DOHH2 (cell line): ENCODE measurements at regions not wholly inside any gene's neighbourhood (a gene's known extent, or its start where the extent isn't known, plus 50 kb on each side); places are given as distances from the start of the nearest gene placed in this dataset.

ENCODE experiments used
- H3F3A ChIP-seq: fragments of 200-600 bp; sonication (generic), shearing (Covaris generic); 2 replicates; pipeline ENCODE4 v1.6.0; 2016; ENCODE audit warnings: antibody characterized with exemption, mild to moderate bottlenecking; ENCODE audit not compliant: control insufficient read depth, insufficient read depth
- H3K27ac ChIP-seq: fragments of 200-600 bp; sonication (generic); 2 replicates; pipeline ENCODE4 v1.5.1; 2014; ENCODE audit warnings: low read depth, mild to moderate bottlenecking, low read length, moderate library complexity
- H3K27me3 ChIP-seq: fragments of 200-600 bp; sonication (generic); 2 replicates; pipeline ENCODE4 v1.6.1; 2014; ENCODE audit warnings: mild to moderate bottlenecking, low read length, mixed read lengths; ENCODE audit not compliant: control insufficient read depth
- H3K36me3 ChIP-seq: fragments of 200-600 bp; sonication (generic); 2 replicates; pipeline ENCODE4 v1.6.1; 2014; ENCODE audit warnings: mild to moderate bottlenecking, low read length, moderate library complexity, mixed read lengths; ENCODE audit not compliant: control insufficient read depth
- H3K4me1 ChIP-seq: fragments of 200-600 bp; sonication (generic); 2 replicates; pipeline ENCODE4 v1.6.1; 2014; ENCODE audit warnings: mild to moderate bottlenecking, low read length, mixed read lengths; ENCODE audit not compliant: control insufficient read depth
- H3K4me2 ChIP-seq: fragments of 200-600 bp; sonication (generic); 2 replicates; pipeline ENCODE4 v1.6.0; 2014; ENCODE audit warnings: mild to moderate bottlenecking, low read length, moderate library complexity
- H3K4me3 ChIP-seq: fragments of 200-600 bp; sonication (generic); 2 replicates; pipeline ENCODE4 v1.5.1; 2014; ENCODE audit warnings: mild to moderate bottlenecking, low read length, mixed read lengths
- H3K79me2 ChIP-seq: fragments of 200-600 bp; sonication (generic); 2 replicates; pipeline ENCODE4 v1.6.1; 2014; ENCODE audit warnings: mild to moderate bottlenecking, low read length, mixed read lengths; ENCODE audit not compliant: control insufficient read depth
- H3K9me2 ChIP-seq: fragments of 200-600 bp; sonication (generic); replicated peaks from 2 replicates; pipeline ENCODE4 v1.6.1; 2014; ENCODE audit warnings: mild to moderate bottlenecking, low read length, mixed read lengths; ENCODE audit not compliant: control insufficient read depth
- H3K9me3 ChIP-seq: fragments of 200-600 bp; sonication (generic); 2 replicates; pipeline ENCODE4 v1.6.1; 2014; ENCODE audit warnings: antibody characterized with exemption, low read length, mixed read lengths; ENCODE audit not compliant: control insufficient read depth, insufficient read depth
- H4K20me1 ChIP-seq: fragments of 200-600 bp; sonication (generic); 2 replicates; pipeline ENCODE4 v1.6.0; 2014; ENCODE audit warnings: low read depth, mild to moderate bottlenecking, antibody characterized with exemption, low read length, moderate library complexity; ENCODE audit not compliant: control insufficient read depth, insufficient read depth
- CTCF ChIP-seq: fragments of 200-600 bp; sonication (generic); IDR thresholded peaks from one replicate; pipeline ENCODE4 v1.5.1; 2014; ENCODE audit warnings: antibody characterized with exemption, mild to moderate bottlenecking, low read depth, low read length; ENCODE audit not compliant: poor library complexity, severe bottlenecking
- EZH2phosphoT487 ChIP-seq: fragments of 200-600 bp; sonication (generic); IDR thresholded peaks from 2 replicates; pipeline ENCODE4 v1.6.1; 2017; ENCODE audit warnings: borderline replicate concordance, mild to moderate bottlenecking, antibody characterized with exemption, low read length, moderate library complexity, mixed read lengths

GRCh38 chr4:3352941-3353594 lies 60.2 kb downstream of the RGS12 start:
- peaks cover 10% of the 10 kb centered on the region for H3F3A ChIP-seq
- no peaks in the 10 kb centered on the region for H3K79me2 ChIP-seq
- H3K4me1 ChIP-seq = peaks cover 19% of the 10 kb centered on the region
- no peak for TF ChIP-seq CTCF
- TF ChIP-seq EZH2phosphoT487 = no peak
- H3K4me2 ChIP-seq = no peak overlapping the region
- peaks cover 12% of the 10 kb centered on the region; the same call in 1 of the 2 replicates for H3K9me3 ChIP-seq
- H3K36me3 ChIP-seq = no peaks in the 10 kb centered on the region
- no peak overlapping the region for H3K4me3 ChIP-seq
- no peaks in the 10 kb centered on the region for H3K27me3 ChIP-seq
- H3K9me2 ChIP-seq = no peaks in the 10 kb centered on the region
- H3K27ac ChIP-seq = no peak overlapping the region
- no peaks in the 10 kb centered on the region for H4K20me1 ChIP-seq

DNA sequence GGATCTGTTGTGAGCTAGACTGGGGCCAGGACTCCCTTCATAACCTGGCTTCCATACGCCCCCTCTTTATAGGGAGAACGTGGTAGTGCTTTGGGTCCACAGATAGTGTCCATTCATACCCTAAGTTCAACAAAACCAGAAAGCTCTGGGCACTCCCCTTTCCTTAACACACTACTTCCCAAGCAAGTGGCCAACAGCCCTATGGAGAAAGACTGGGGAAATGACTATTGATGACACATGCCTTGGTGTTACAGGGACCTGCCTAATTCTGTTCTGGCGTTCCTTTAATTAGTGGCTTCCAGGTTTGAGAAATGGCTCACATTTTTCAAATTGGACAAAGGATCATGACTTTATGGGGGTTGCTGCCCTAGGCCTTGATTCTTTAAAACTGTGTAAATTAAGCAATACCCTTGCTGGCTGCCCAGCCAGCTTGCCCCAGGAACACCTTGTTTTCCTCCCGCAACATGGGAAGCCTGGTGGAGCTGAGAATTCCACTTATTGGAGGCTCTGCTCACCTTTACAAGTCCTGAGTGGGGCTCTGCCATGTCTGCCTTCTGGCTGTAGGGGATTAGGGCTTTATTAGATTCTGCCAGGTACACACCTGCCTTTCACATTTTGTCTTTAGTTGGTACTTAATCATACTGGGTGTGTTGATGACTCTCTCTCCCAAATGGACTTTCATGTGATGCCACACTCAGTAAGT lies 61.1 kb downstream of the RGS12 start:
- TF ChIP-seq EZH2phosphoT487 (no peak), CTCF (no peak)
- H3K27ac ChIP-seq = no peak overlapping the region
- peaks cover 25% of the 10 kb centered on the region for H3K4me1 ChIP-seq
- no peak overlapping the region for H3K4me2 ChIP-seq
- H3K27me3 ChIP-seq = no peaks in the 10 kb centered on the region
- no peaks in the 10 kb centered on the region for H3K36me3 ChIP-seq
- H3K9me3 ChIP-seq = peaks cover 17% of the 10 kb centered on the region; the same call in 1 of the 2 replicates
- H3K79me2 ChIP-seq = no peaks in the 10 kb centered on the region
- no peaks in the 10 kb centered on the region for H4K20me1 ChIP-seq
- peaks cover 16% of the 10 kb centered on the region for H3F3A ChIP-seq
- no peaks in the 10 kb centered on the region for H3K9me2 ChIP-seq
- no peak overlapping the region for H3K4me3 ChIP-seq

DNA sequence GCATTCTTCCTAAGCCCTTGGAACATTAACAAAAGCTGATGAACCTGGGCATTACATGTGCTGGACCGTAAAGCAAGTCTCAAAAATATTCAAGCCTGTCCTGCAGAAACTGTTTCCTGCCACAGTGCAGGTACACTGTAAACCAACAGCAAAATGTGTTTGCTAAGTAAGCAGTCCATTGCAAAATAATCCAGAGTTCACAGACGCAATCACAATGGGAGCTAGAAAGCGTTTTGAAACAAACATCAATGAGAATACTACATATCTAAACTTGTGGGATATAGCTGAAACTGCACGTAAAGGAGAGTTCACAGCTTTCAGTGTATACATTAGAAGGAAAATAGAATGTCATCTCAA lies 61.6 kb downstream of the RGS12 start:
- Histone ChIP-seq H3K4me3 (no peak overlapping the region), H3K9me3 (peaks cover 17% of the 10 kb centered on the region; the same call in 1 of the 2 replicates), H3K27ac (no peak overlapping the region), H3F3A (peaks cover 16% of the 10 kb centered on the region), H3K9me2 (no peaks in the 10 kb centered on the region), H3K27me3 (no peaks in the 10 kb centered on the region), H3K79me2 (no peaks in the 10 kb centered on the region), H3K4me1 (peaks cover 25% of the 10 kb centered on the region), H4K20me1 (no peaks in the 10 kb centered on the region), H3K4me2 (no peak overlapping the region), H3K36me3 (no peaks in the 10 kb centered on the region)
- TF ChIP-seq EZH2phosphoT487 (no peak), CTCF (no peak)
